HFFc6 (cell line): ENCODE measurements at regions not wholly inside any gene's neighbourhood (a gene's known extent, or its start where the extent isn't known, plus 50 kb on each side); places are given as distances from the start of the nearest gene placed in this dataset.

Source experiments
- DNase-seq: peaks from one replicate; pipeline ENCODE4 v3.0.0-alpha.2; 2018
- H3K27ac Mint-ChIP-seq: 2 replicates; pipeline ENCODE4 v1.8.0; 2020; ENCODE audit warnings: mild to moderate bottlenecking, mixed read lengths
- H3K27me3 Mint-ChIP-seq: 2 replicates; pipeline ENCODE4 v1.8.0; 2021; ENCODE audit warnings: mild to moderate bottlenecking, moderate library complexity, mixed read lengths; ENCODE audit not compliant: insufficient read depth
- H3K36me3 Mint-ChIP-seq: 2 replicates; pipeline ENCODE4 v1.8.0; 2021; ENCODE audit warnings: low read depth, mixed read lengths
- H3K4me1 Mint-ChIP-seq: 2 replicates; pipeline ENCODE4 v1.8.0; 2020; ENCODE audit warnings: low read depth, mixed read lengths
- H3K4me3 Mint-ChIP-seq: 2 replicates; pipeline ENCODE4 v1.8.0; 2020; ENCODE audit warnings: mild to moderate bottlenecking, moderate library complexity, mixed read lengths
- H3K9me3 Mint-ChIP-seq: 2 replicates; pipeline ENCODE4 v1.8.0; 2020; ENCODE audit warnings: mild to moderate bottlenecking, mixed read lengths
- CTCF ChIP-seq: fragments of 200-600 bp; sonication (generic); IDR thresholded peaks from 2 replicates; pipeline ENCODE4 v1.5.0; 2021; ENCODE audit warnings: antibody characterized with exemption, mild to moderate bottlenecking

DNA sequence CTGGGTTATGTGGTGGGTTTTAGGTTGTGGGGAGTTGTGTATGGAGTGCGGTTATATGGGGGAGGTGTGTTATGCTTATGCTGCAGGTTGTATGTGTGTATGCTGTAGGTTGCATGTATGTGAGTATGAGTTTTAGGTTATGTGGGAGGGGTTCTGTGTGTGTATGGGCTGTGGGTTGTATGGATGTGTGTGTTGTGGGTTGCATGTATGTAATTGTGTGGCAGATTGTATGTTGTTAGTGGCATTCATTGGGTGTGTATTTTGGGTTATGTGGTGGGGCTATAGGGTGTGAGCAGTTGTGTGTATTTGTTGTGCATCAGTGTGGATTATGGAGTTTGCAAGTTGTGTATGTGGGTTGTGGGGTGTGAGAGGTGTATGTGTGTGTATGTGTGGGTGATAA lies 277.4 kb downstream of the NPIPA8 start:
- H3K9me3 Mint-ChIP-seq, result peaks cover 6% of the 10 kb centered on the region
- no peak for DNase-seq
- H3K36me3 Mint-ChIP-seq, result no peaks in the 10 kb centered on the region
- peaks cover 2% of the 10 kb centered on the region for H3K27me3 Mint-ChIP-seq
- no peak overlapping the region for H3K27ac Mint-ChIP-seq
- no peaks in the 10 kb centered on the region for H3K4me1 Mint-ChIP-seq
- H3K4me3 Mint-ChIP-seq, result no peak overlapping the region
- TF ChIP-seq CTCF, result no peak

GRCh38 chr16:18055411-18055916 lies 281.1 kb downstream of the NPIPA8 start:
- peaks cover 21% of the 10 kb centered on the region for H3K9me3 Mint-ChIP-seq
- no peak overlapping the region for H3K27ac Mint-ChIP-seq
- DNase-seq, result no peak
- TF ChIP-seq CTCF, result no peak
- no peaks in the 10 kb centered on the region for H3K36me3 Mint-ChIP-seq
- no peak overlapping the region for H3K4me3 Mint-ChIP-seq
- no peaks in the 10 kb centered on the region; the same call in none of the 2 replicates for H3K27me3 Mint-ChIP-seq
- no peaks in the 10 kb centered on the region for H3K4me1 Mint-ChIP-seq

- Mint-ChIP-seq H3K27ac (no peak overlapping the region), H3K4me3 (no peak overlapping the region), H3K4me1 (no peaks in the 10 kb centered on the region), H3K27me3 (no peaks in the 10 kb centered on the region; the same call in 1 of the 2 replicates), H3K9me3 (peaks cover 20% of the 10 kb centered on the region), H3K36me3 (no peaks in the 10 kb centered on the region)
- no peak for DNase-seq
- no peak for TF ChIP-seq CTCF
Measured at GRCh38 chr16:18050777-18051176, 285.8 kb downstream of the NPIPA8 start.

GRCh38 chr16:18050234-18050633 lies 286.3 kb downstream of the NPIPA8 start:
- Mint-ChIP-seq H3K27ac (no peak overlapping the region), H3K4me3 (no peak overlapping the region), H3K36me3 (no peaks in the 10 kb centered on the region), H3K27me3 (no peaks in the 10 kb centered on the region; the same call in 1 of the 2 replicates), H3K4me1 (no peaks in the 10 kb centered on the region), H3K9me3 (peaks cover 20% of the 10 kb centered on the region)
- DNase-seq, result no peak
- TF ChIP-seq CTCF, result no peak

GRCh38 chr16:18049547-18050133 lies 286.9 kb downstream of the NPIPA8 start:
- Mint-ChIP-seq H3K27me3 (no peaks in the 10 kb centered on the region; the same call in 1 of the 2 replicates), H3K9me3 (peaks cover 20% of the 10 kb centered on the region), H3K4me1 (no peaks in the 10 kb centered on the region), H3K36me3 (no peaks in the 10 kb centered on the region), H3K4me3 (no peak overlapping the region), H3K27ac (no peak overlapping the region)
- no peak for TF ChIP-seq CTCF
- no peak for DNase-seq
